GM21381 (cell line): ENCODE measurements at regions not wholly inside any gene's neighbourhood (a gene's known extent, or its start where the extent isn't known, plus 50 kb on each side); places are given as distances from the start of the nearest gene placed in this dataset.
"Not testable (repeated sequence)": the region's sequence is repeated elsewhere in the genome, so short reads cannot be mapped to it uniquely, and the experiment has no call there.

Experiments used
- ATAC-seq: cut with Tn5 transposase; IDR thresholded peaks from one replicate; pipeline ENCODE4 v1.9.1; 2021; ENCODE audit warnings: mild to moderate bottlenecking, moderate library complexity; ENCODE audit not compliant: unreplicated experiment

DNA sequence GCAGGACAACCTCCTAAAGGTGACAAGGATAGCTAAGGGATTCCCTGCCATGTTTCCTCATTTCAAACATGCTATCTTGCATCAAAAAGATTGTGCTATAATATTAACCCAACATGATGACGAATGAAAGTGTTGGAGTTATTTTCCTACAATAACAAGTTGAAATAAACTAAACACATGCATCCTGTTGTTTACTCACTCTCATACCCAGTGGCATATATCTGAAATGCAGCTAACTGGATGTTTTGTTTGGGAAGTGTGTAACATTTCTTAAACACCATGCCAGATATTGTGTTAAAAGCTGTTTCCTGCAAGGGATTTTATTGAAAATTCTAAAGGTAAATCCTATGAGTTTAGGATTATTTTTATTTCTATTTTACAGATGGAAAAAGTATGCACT lies 139.6 kb downstream of the TFPI2 start:
- no peak for ATAC-seq

DNA sequence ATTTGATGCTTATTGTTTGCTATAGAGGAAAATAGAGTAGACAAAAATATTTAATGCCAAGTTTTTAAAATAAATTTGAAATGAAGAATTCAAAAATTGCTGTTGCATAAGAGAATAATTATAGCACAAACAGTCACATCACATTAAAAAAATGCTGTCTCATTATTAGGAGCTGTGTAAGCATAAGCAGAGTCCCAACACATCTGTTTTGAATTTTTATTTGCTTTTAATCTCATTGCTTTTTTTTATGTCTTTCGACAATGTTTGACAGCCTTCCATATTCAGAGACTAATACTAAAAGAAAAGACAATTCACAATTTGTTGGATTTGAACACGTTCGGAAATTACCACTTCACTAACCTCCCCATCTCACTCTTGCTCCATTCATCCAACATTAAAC lies 143.5 kb downstream of the TFPI2 start:
- ATAC-seq = no peak

DNA sequence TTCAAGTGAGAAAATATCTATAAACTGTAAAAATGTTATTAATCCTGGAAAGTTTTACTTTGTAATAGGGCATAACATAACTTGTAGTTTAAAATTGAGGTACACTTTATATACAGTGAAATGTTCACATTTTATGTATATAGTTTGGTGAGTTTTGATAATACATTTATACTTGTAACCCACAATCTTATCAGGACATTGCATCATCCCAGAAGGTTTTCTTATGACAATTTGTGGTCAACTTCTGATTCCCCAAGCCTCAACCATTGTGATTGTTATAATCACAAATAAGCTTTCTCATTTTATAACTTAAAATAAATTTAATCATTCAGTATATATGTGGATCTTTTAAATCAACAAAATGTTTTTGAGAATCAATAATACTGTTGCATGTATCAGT lies 151.1 kb downstream of the TFPI2 start:
- no peak for ATAC-seq

DNA sequence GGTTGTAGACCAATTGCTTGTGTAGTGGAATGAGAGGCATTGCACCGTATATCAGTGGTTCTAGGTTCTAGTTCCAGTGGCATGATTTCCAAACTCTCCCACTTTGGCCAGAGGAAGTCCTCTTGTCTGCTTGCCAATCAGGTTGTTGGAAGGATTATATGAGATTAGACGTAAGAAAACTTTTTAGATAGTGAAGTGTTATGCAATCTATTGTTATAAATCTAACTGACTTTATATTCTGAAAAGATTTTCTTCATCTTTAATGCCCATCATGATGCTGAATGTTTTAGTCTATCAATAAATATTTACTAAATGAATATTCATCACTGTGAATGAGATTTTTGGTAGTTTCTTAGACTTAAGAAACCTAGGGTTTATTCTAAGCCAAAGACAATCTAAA lies 152.6 kb downstream of the TFPI2 start:
- no peak for ATAC-seq

DNA sequence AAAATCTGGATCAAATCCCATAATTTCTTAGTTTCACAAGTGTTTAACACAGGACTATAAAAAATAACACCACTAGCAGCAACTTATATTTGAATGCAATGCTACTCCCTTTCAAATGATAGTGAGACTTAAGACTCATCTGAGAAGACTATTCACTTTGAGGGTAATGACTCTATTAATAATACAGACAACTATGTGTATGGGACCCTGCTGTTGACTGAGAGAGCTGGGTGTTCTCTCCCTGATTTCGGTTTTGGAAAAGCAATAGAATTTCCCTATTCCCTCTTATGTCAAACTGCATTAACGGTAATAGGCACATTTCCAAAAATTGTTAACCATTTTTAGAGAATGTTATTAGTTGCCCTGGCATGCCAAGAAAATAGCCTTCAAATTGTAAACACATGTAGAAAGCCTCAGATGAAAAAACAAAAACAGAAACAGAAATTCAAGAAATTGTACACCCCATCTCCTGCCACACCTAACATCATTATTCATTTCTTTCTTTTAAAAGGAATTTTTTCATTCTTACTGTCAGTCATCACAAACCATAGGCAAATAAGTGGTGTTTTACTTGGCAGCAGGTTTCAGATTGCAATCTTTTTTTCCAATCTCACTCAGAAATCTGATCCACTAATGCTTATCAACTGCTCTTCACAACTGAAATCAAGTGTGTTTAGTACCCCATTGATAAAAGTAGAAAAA lies 153.7 kb downstream of the TFPI2 start:
- no peak for ATAC-seq

DNA sequence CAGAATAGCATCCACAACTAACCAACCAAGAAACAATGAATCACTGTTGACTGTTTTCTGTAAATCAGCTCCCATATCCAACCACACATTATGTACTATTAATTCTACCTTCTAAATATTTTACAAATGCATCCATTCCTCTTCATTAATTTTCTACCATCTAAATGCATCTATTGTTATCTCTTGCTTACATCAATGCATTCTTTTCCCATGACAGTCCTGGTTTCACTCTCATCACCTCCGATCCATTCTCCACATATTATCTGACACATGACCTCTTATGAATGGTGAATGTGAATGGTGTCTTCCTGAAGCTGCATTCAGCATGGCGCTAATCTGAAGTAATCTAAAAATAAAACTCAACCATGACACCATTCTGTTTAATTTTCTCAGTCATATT lies 153.8 kb upstream of the CALCR start:
- no peak for ATAC-seq

DNA sequence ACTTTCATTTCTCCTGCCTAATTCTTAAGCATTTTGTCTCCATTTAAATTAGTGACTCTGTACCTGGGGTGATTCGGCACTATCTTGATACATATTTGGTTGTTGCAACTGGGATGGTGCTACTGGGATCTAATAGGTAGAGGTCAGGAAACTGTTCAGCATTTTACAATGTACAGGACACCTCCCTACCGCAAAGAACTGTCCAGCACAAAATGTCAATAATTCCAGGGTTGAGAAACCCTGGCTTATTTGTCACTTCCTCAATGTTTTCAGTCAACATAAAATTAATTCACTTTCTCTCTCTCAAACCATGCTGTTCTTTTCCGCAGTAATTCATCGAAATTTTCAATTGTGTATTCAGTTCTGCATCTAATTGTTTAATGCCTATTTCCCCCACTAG lies 151.4 kb upstream of the CALCR start:
- no peak for ATAC-seq

DNA sequence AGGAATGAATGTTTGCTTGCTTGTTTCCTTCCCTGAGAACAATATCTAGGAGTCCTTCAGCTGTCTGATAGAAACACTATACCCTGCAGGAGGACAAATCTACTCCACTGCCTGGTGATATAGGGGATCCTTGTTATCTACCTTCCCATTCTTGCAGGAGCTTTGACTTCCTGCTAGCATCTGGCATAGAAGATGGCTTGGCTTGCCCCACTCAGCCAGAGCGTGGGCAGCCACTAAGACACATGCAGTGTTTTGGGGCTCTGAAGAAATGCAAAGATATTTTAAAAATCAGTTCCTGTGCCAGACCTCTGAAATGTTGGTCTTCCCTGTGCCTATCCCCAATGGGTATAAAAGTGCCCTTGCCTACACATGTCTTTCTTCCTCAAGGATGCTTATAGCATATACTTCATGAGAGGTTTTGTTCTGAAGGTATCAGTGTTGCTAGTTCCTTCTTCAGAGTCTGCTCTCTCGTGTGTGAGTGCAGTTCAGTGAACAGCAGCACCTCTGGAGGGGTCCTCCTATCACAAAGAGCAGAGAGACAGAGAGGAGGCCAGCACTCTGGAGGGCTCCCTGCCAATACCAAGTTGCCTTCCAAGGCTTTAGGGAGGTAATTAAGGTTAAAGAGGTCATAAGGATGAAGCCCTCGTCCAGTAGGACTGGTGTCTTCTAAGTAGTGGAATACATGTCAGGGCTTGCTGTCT lies 149.1 kb upstream of the CALCR start:
- ATAC-seq = no peak

DNA sequence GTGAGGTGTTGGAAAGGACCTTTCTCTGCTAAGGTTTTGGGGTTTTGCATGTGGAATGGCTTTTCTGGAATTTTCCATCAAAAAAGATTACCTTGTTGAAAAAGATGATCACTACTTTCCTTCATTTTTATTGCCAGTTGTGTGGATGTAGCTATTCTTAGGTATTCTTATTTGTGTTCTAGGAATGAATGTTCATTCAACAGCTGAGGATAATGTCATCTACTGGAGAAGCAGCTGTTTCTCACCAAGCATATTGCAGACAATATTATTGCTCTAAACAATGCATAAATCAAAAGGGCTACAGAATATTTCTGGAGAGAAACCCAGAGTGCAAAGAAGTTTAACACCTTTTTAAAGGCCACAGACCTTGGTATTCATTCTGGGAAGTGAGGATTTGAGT lies 145.6 kb upstream of the CALCR start:
- no peak for ATAC-seq

DNA sequence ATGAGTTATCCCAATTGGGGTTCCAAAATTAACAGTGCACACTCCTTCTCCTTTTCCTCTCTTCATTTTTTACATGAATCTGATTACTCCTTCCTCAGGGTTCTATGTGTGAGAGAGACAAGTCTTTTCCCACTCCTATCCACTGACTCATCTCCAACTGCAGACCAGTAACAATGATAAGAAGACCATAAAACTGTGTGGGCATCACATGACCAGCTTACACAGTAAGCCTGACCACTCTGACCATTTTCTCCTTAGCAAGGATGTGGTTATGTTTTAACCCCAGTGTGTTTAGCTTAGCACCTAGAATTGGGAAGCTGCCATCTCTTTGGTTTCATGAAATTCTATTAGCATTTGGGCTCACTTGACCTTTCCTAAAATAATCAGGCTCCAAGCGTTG lies 145.0 kb upstream of the CALCR start:
- ATAC-seq = no peak

DNA sequence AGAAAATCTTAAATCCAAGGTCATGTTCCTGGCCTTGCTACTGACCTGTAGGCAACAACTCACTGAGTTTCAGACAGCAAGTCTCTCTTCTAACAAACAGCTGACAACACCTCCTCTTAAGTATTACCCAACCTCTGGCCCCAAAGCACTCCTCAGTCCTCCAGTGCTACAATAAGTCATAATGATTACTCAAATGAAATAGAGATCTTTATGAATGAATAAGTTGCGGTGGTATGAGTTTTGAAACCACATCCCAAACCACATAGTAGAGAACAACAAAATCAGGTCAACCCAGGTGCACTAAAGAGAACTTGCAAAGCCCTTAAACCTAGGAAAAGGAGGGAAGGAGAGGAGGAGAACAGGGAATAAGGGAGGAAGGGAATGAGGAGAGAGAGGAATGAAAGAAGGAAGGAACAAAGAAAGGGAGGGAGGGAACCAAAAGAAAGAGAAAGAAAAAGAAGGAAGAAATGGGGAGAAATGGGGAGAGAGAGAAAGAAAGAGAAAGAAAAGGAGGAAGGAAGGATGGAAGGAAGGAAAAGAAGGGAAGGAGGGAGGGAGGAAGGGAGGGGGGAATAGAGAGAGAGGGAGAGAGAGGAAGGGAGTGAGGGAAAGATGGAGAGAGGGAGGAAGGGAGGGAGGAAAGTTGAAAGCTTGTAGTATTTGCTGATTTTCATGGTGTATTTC lies 142.8 kb upstream of the CALCR start:
- no peak for ATAC-seq

DNA sequence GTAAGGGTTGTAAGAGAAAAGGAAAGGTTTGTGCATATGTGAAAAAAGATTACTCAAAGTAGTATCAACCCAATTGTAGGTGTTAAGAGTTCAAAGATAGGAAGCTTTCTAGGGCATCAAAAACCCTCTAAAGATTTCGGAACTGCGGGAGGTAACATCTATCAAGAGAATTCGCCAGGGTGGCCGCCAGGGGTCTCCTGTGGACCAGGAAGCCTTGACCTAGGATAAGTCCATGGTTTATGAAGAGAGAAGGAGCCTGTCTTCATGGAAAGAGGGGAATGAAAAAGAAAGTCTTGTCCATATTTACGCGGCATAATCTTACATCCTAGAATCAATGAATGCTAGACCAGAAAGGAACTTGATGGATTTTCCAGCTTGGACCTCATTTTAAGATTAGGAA lies 140.7 kb upstream of the CALCR start:
- peak; percentile 60 for ATAC-seq

DNA sequence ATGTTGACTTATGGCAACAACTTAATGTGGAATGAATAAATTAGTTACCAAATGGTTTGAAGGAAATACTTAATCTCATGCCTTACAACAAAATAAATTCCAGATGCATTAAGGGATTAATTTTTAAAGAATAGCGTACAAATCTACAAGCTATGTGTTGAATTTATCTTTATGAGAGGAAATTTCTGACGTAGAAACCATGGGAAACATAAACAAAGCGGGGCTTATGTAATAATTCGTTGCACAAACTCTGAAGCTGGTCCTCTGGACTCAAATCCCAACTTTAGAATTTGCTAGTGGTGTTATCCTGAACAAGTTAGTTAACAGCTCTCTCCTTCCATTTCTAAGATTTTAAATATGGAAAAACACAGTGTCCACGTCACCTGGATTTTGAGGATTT lies 137.4 kb upstream of the CALCR start:
- no peak for ATAC-seq

DNA sequence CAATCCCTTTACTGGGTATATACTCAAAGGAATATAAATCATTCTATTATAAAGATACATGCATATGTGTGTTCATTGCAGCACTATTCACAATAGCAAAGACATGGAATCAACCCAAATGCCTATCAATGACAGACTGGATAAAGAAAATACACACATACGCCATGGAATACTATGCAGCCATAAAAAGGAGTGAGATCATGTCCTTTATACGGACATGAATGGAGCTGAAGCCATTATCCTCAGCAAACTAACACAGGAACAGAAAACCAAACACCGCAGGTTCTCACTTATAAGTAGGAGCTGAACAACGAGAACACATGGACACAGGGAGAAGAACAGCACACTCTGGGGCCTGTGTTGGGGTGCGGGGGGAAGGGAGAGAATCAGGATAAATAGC lies 133.7 kb upstream of the CALCR start:
- not testable (repeated sequence) for ATAC-seq

DNA sequence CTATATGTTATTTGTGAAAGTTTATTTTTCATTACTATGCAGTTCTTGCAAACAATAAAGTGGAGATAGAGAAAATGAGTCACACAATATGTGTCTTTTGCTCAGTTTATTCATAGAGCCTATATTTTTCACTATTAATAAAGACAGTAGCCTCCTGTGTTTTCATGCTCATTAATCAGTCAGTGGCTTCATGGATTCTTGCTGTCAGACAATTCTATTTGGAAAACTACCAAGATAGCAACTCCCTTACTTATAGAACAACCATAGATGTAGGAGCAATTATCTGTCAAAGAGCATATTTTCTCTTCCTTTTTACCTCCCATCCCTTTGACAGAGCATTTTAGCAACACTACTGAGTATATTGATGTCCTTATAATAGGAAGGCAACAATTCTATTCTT lies 132.7 kb upstream of the CALCR start:
- ATAC-seq = no peak

DNA sequence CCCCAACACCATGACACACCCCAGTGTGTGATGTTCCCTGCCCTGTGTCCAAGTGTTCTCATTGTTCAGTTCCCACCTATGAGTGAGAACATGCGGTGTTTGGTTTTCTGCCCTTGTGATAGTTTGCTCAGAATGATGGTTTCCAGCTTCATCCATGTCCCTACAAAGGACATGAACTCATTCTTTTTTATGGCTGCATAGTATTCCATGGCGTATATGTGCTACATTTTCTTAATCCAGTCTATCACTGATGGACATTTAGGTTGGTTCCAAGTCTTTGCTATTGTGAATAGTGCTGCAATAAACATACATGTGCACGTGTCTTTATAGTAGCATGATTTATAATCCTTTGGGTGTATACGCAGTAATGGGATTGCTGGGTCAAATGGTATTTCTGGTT lies 131.6 kb upstream of the CALCR start:
- not testable (repeated sequence) for ATAC-seq

DNA sequence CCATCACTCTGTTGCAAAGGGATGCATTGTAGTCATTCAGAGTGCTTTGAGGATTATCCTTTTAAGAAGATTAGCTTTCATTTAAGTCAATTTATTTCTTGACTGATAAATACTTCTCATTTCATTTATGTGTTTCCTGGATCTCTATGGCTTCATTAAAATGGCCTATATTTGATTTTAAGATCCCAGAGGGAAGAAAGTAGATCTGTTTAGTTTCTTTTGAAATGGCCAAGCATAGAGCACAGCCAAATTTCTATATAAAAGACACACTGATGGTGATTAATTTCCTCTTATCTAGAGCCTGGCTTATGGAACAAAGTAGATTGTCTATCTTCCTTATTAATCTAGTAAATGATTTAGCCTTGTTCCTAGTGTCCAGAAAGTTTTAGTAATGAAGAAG lies 129.7 kb upstream of the CALCR start:
- ATAC-seq = no peak

DNA sequence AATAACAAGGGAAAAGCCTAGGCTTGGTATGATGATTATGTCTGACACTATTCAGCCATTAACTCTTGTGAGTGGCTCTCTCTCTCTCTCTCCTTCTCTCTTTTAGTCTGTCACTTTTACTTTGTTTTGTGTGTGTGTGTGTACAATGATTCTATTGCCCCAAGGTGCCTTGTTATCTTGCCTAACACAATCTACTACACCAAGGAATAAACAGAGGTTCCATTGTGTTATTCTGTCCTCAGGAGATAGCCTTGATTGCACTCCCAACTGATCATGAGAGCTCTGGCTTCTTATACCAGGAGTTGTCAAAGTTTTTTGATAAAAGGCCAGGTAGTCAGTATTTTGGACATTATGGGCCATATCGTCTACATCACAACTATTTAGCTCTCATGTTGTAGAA lies 123.4 kb upstream of the CALCR start:
- ATAC-seq = no peak

DNA sequence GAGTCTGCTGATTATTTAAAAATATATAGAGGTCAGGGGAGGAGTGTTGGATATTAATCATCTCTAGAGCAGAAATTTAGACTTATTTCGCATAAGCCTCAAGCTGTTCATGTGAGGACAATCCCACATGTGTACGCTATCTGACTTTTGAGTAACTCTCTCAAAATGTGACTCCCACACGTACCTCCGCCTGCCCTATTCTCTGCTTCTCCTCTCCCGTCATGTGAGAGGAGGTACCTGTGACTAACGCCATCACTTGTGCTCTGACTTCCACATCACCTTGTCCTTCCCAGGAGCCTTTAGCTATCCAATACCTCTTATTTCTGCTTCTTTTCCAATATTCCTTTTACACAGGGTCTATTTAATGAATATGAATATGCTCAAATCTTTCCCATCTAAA lies 119.3 kb upstream of the CALCR start:
- no peak for ATAC-seq

DNA sequence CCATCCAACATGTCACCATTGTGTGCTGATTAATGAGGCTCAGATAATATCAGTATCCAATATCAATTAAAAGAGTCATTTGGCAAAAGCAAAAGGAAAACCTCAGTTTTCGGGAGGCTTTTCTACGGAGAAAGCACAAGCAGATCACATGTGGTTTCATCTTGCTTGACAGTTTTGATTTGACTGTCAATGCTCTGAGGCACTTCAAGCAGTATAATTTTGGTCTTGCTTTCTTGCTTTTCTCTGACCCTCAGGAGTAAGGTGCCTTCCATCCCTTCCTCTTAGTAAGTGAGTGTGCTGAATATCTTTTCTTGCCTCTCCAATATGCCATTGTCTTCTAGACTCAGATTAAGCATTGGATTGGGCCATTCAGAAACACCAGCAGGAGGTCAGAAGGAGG lies 115.5 kb upstream of the CALCR start:
- ATAC-seq = no peak

DNA sequence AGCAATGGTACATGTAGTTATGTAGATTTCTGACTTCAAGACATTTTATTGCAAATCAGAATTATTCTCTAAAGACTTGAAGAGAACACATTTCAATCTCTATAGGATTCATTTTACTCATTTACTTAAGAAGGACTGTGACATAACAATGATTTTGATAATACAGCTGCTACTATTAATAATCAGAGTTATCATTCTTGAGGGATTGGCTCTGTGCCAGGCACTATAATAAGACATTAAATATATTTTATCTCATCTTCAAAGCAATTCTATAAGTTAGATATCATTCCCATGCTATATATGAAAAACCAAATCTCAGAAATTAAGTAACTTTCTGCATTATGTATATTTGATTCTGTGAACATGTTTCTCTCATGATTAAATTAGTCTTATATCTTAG lies 103.7 kb upstream of the CALCR start:
- ATAC-seq = no peak

DNA sequence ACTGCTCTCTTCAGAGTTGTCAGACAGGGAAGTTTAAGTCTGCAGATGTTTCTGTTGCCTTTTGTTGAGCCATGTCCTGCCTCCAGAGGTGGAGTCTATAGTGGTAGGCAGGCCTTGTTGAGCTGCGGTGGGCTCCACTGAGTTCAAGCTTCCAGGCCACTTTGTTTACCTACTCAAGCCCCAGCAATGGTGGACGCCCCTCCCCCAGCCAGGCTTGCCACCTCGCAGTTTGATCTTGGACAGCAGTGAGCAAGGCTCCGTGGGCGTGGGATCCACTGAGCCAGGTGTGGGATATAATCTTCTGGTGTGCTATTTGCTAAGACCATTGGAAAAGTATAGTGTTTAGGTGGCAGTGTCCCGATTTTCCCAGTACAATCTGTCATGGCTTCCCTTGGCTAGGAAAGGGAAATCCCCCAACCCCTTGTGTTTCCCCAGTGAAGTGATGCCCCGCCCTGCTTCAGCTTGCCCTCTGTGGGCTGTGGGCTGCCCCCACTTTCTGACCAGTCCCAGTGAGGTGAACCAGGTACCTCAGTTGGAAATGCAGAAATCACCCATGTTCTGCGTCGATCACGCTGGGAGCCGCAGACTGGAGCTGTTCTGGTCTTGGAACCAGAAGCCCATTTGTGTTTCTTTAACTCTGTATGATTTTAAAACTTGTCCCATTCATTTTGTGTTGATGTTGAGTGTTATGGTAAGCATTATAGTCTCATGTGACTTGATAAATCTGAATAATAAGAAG lies 89.2 kb upstream of the CALCR start:
- ATAC-seq = no peak
